Ishikawa (cell line): ENCODE measurements at regions not wholly inside any gene's neighbourhood (a gene's known extent, or its start where the extent isn't known, plus 50 kb on each side); places are given as distances from the start of the nearest gene placed in this dataset.

ENCODE experiments used
- CEBPB ChIP-seq: IDR thresholded peaks from 2 replicates; pipeline ENCODE4 v1.6.1; 2012
- CREB1 ChIP-seq: IDR thresholded peaks from 2 replicates; pipeline ENCODE4 v1.6.1; 2012; ENCODE audit warnings: low read depth
- EGR1 ChIP-seq: IDR thresholded peaks from 2 replicates; pipeline ENCODE4 v1.6.1; 2012
- EP300 ChIP-seq: IDR thresholded peaks from 2 replicates; pipeline ENCODE4 v1.6.1; 2012; ENCODE audit warnings: borderline replicate concordance
- FOXM1 ChIP-seq: IDR thresholded peaks from 2 replicates; pipeline ENCODE4 v1.6.1; 2012; ENCODE audit warnings: low read depth, borderline replicate concordance
- MAX ChIP-seq: IDR thresholded peaks from 2 replicates; pipeline ENCODE4 v1.6.1; 2012
- NFIC ChIP-seq: IDR thresholded peaks from 2 replicates; pipeline ENCODE4 v1.6.1; 2012
- RAD21 ChIP-seq: IDR thresholded peaks from 2 replicates; pipeline ENCODE4 v1.6.1; 2012; ENCODE audit warnings: low read depth
- REST ChIP-seq: IDR thresholded peaks from 2 replicates; pipeline ENCODE4 v1.6.1; 2012; ENCODE audit warnings: low read depth, mild to moderate bottlenecking
- TAF1 ChIP-seq: IDR thresholded peaks from 2 replicates; pipeline ENCODE4 v1.6.1; 2012; ENCODE audit warnings: low read depth, mild to moderate bottlenecking
- TCF12 ChIP-seq: IDR thresholded peaks from 2 replicates; pipeline ENCODE4 v1.6.1; 2012; ENCODE audit warnings: low read depth
- TEAD4 ChIP-seq: IDR thresholded peaks from 2 replicates; pipeline ENCODE4 v1.6.1; 2012
- USF1 ChIP-seq: IDR thresholded peaks from 2 replicates; pipeline ENCODE4 v1.6.1; 2012
- YY1 ChIP-seq: IDR thresholded peaks from 2 replicates; pipeline ENCODE4 v1.6.1; 2012; ENCODE audit warnings: low read depth
- ZBTB7A ChIP-seq: IDR thresholded peaks from 2 replicates; pipeline ENCODE4 v1.6.1; 2012; ENCODE audit warnings: low read depth

GRCh38 chr11:112790286-112790685 is 170.9 kb upstream of the NCAM1 start:
- no peak for TF ChIP-seq ZBTB7A
- no peak for TF ChIP-seq RAD21
- no peak for TF ChIP-seq EGR1
- TF ChIP-seq FOXM1, result no peak
- no peak for TF ChIP-seq YY1

GRCh38 chr11:112792070-112792469 is 169.2 kb upstream of the NCAM1 start:
- TF ChIP-seq NFIC (no peak), YY1 (no peak), USF1 (no peak), MAX (no peak), TEAD4 (no peak), CEBPB (no peak), RAD21 (no peak), CREB1 (no peak), TAF1 (no peak), ZBTB7A (no peak), EGR1 (no peak), EP300 (no peak), FOXM1 (no peak)

- no peak for TF ChIP-seq YY1
- no peak for TF ChIP-seq MAX
- no peak for TF ChIP-seq TCF12
- no peak for TF ChIP-seq ZBTB7A
- TF ChIP-seq CEBPB, result no peak
- TF ChIP-seq EP300, result no peak
- no peak for TF ChIP-seq RAD21
- no peak for TF ChIP-seq EGR1
- no peak for TF ChIP-seq TAF1
- no peak for TF ChIP-seq TEAD4
- TF ChIP-seq NFIC, result no peak
- TF ChIP-seq CREB1, result no peak
- no peak for TF ChIP-seq FOXM1
- no peak for TF ChIP-seq REST
These were observed 167.8 kb upstream of the NCAM1 start for GRCh38 chr11:112793416-112793815.

- TF ChIP-seq NFIC (no peak), EGR1 (no peak), FOXM1 (no peak), ZBTB7A (no peak), MAX (no peak), CEBPB (no peak), TCF12 (no peak), TEAD4 (no peak), RAD21 (no peak)
These were observed 166.8 kb upstream of the NCAM1 start for GRCh38 chr11:112794331-112794846.

- TF ChIP-seq RAD21, result peak; percentile 36; the same call in 1 of the 2 replicates
- no peak for TF ChIP-seq REST
These were observed 165.9 kb upstream of the NCAM1 start for GRCh38 chr11:112795142-112795815.

GRCh38 chr11:112795911-112796649 is 165.1 kb upstream of the NCAM1 start:
- no peak for TF ChIP-seq EGR1
